GM21717 (cell line): ENCODE measurements at regions not wholly inside any gene's neighbourhood (a gene's known extent, or its start where the extent isn't known, plus 50 kb on each side); places are given as distances from the start of the nearest gene placed in this dataset.
"Not testable (repeated sequence)": the region's sequence is repeated elsewhere in the genome, so short reads cannot be mapped to it uniquely, and the experiment has no call there.

ENCODE experiments used
- ATAC-seq: cut with Tn5 transposase; IDR thresholded peaks from one replicate; pipeline ENCODE4 v1.9.1; 2021; ENCODE audit warnings: mild to moderate bottlenecking, moderate library complexity; ENCODE audit not compliant: unreplicated experiment

GRCh38 chrX:10945498-10945897 is 165.6 kb upstream of the HCCS start:
- no peak for ATAC-seq

- no peak for ATAC-seq
Measured at GRCh38 chrX:10949541-10949940, 161.6 kb upstream of the HCCS start.

- ATAC-seq, result no peak
Measured at GRCh38 chrX:10952619-10953018, 158.5 kb upstream of the HCCS start.

DNA sequence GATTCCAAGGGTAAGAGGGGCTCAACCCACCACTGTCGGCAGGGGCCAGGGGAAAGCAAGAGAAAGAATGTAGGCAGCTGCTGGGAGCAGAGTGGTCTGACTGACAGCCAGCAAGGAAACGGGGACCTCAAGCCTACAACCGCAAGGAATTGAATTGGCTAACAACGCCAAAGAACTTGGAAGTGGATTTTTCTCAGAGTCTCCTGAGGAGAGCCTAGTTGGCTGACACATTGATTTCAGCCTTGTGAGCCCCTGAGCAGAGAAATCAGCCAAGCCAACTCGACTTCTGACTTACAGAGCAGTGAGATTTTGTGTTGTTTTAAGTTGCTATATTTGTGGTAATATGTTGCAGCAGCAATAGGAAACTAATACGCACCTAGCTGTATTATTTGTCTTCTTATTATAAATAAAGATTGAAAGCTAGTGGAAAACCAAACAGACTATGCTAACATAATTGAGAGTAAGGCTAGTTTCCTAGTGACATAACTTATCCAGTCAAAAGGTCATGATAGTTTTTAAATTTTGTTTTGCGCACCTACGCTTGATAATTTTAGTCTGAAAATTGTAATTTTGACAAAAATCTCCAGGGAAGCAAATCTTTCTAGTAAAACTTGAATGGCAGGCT is 145.8 kb upstream of the HCCS start:
- no peak for ATAC-seq

DNA sequence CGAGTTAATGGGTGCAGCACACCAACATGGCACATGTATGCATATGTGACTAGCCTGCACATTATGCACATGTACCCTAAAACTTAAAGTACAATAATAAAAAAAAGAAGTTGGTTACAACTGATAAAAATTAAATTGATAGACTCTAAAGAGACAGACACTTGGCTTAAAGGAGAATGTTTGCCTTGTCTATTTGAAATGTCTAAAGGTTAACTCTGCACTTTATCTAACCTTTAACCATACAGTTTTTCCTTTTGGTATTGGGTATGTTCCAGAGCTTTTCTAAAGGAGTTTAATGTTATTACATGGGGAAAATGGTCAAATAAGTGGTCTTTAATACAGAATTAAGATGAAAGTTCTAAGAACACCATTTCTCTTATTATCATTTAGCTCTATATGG is 145.1 kb upstream of the HCCS start:
- ATAC-seq, result no peak

DNA sequence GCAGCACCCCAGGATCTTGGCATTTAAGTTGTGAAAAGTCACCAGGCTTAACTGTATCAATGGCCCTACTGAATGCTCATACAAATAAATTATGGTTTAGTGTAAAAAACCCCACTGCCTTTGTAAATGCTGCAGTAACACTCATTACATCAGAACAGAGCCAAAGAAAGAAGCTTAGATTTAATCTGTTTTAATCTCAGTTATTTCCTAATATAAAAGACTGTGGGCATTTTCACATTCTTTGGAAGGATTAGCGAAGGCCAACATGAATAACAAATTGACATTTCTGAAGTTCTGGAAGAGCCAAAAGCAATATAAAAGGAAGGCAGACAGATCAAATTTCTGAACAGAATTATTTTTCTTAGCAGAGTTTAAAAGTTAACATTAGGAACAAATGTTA is 140.0 kb upstream of the HCCS start:
- no peak for ATAC-seq

GRCh38 chrX:10971759-10972158 is 139.4 kb upstream of the HCCS start:
- ATAC-seq, result no peak

GRCh38 chrX:10972706-10973105 is 138.4 kb upstream of the HCCS start:
- ATAC-seq, result no peak

DNA sequence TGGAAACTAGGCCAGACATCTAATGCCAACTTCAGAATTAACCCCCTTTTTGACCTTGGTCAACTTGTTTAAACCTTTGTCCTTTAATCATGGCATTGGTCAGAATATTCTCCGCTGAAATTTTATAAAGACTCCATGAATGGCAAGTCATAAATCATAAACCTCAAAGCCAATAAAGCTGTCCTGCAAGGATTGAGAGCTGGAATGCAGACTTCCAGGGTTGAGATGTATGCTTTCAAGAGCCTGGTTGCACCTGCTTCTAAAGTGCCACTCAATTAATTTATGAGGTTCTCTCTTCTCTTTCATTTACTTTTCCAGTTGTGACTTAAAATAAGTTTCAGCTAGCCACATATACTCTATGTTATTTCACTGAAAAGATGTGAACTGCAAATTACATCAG is 136.2 kb upstream of the HCCS start:
- no peak for ATAC-seq

- ATAC-seq, result no peak
Measured at GRCh38 chrX:10979956-10980355, 131.2 kb upstream of the HCCS start.

DNA sequence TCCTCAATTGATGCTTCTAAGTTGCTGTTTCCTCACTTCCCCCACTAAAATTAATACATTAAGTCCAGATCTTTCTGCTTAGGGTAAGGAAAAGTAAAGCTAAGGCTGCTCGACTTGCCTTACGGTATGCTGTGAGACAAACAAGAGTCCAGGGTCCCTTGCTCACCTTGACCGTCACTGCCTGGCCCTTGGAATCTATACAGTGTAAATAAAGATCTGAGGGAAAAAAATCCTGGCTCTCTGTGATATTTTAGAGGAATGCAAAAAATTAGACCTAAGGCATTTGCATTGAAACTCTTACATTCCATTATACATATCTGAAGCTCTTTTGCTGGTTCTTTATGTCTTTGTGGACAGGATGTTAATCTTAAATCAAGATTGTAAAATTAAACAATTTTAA is 129.6 kb upstream of the HCCS start:
- ATAC-seq, result no peak

DNA sequence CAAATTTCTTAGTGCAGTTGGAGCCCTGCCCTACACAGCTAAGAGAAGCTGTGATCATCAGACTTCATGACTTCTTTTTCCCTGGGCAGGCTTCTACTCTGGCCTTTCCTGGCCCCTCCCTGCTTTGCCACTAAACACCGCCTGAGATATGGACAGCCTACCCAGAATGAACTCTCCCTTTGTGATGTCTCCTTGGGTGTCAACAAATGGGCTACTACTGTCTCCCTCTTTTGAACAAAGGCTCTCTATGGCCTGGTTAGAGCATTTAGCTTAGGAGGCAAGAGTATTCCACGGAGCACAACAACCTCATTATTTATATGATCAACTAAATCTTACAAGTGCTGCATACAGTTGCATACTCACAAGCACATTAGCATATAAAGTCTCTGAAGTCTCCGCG is 127.6 kb upstream of the HCCS start:
- no peak for ATAC-seq

GRCh38 chrX:10984213-10984612 is 126.9 kb upstream of the HCCS start:
- ATAC-seq, result no peak

- no peak for ATAC-seq
Measured at GRCh38 chrX:10986616-10987015, 124.5 kb upstream of the HCCS start.

- ATAC-seq, result no peak
Measured at GRCh38 chrX:10988653-10989052, 122.5 kb upstream of the HCCS start.

DNA sequence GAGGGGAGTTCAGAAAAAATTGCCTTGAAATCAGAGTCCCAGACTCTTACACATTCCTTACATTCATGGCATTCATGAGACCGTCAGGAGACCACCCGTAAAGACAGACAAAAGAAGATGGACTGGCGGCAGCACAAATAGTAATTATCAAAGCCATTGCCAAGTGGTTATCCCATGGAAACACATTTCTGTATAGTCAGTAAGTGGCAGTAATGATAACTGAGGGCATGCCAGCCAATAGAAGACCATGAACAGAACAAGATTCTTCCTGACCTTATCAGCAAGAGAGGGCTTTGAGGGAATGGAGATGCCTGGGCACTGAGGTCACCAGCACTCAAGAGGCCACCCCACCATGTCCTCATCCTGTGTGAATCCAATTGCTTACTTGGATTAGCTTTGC is 121.7 kb upstream of the HCCS start:
- no peak for ATAC-seq

- ATAC-seq, result no peak
Measured at GRCh38 chrX:10990418-10990817, 120.7 kb upstream of the HCCS start.

GRCh38 chrX:10990976-10991375 is 120.2 kb upstream of the HCCS start:
- no peak for ATAC-seq

DNA sequence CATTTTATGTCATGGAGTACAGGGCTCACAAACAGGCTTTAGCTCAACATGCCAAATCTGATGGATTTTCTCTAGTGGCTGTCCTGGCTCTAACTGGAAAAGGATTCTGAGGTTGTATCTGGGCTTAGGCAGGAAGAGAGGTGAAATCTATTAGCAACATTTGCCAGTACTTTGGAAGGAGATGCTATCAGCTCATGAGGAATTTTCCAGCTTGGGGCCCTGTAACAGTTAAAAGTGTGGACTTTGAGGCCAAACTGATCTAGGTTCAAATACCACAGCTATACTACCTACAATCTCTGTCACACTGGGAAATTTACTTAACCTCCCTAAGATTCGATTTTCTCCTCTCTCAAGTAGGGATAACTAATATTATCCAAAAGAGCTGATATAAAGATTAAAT is 119.0 kb upstream of the HCCS start:
- ATAC-seq, result no peak

- not testable (repeated sequence) for ATAC-seq
Measured at GRCh38 chrX:11007076-11007475, 104.1 kb upstream of the HCCS start.

- ATAC-seq, result no peak
Measured at GRCh38 chrX:11010476-11010875, 100.7 kb upstream of the HCCS start.

DNA sequence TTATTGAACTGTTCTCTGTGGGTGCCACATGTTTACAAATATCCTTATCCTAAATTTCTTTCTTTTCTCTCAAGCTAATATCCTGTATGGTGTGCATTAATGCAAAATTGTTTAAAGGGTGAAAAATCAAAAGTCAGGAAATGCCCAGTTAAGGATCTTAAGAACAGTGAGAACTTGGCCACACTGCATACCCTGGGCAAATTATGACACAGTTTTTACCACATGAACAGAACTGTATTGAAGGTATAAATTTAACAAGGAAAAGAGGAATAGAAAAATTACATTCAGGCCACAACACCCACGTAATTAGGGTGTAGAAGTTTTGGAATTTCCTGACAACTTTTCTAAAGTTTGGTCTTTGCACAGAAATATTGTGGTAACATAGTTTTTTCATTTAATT is 94.4 kb upstream of the HCCS start:
- ATAC-seq, result no peak

DNA sequence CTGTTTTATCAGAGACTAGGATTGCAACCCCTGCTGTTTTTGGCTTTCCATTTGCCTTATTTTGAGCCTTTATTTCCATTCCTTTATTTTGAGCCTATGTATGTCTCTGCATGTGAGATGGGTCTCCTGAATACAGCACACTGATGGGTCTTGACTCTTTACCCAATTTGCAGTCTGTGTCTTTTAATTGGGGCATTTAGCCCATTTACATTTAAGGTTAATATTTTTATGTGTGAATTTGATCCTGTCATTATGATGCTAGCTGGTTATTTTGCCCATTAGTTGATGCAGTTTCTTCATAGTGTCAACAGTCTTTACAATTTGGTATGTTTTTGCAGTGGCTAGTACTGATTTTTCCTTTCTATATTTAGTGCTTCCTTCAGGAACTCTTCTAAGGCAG is 88.5 kb upstream of the HCCS start:
- not testable (repeated sequence) for ATAC-seq

DNA sequence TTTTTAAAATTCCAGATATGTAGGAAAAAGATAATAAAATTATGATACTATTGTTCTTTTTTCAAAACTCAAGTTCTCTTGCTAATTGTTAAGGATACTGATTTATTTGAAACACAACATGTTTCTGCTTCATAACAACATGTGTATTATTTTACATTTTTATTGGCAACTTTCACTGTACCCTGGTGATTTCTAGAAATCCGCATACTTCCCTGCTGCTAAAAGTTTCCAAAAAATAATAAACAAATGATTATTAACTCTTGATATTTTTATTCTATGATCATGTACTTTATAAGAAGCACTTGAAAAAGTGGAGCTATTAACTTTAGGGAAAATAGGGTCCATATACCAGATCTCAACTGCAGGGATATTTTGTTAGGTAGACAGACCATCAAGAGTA is 71.2 kb upstream of the HCCS start:
- no peak for ATAC-seq
